KMS-11 (cell line): ENCODE measurements at regions not wholly inside any gene's neighbourhood (a gene's known extent, or its start where the extent isn't known, plus 50 kb on each side); places are given as distances from the start of the nearest gene placed in this dataset.

Experiments
- H2AFZ ChIP-seq: fragments of 200-600 bp; sonication (generic); 2 replicates; pipeline ENCODE4 v1.6.1; 2016; ENCODE audit warnings: antibody characterized with exemption, mixed run types, low read depth
- H3K27ac ChIP-seq: fragments of 200-600 bp; sonication (generic); 2 replicates; pipeline ENCODE4 v1.6.1; 2016; ENCODE audit warnings: mild to moderate bottlenecking, mixed run types
- H3K27me3 ChIP-seq: fragments of 200-600 bp; sonication (generic); 2 replicates; pipeline ENCODE4 v1.6.1; 2017; ENCODE audit warnings: mild to moderate bottlenecking, low read depth, mixed run types, moderate library complexity; ENCODE audit not compliant: insufficient read depth
- H3K36me3 ChIP-seq: fragments of 200-600 bp; sonication (generic); 2 replicates; pipeline ENCODE4 v1.6.1; 2017; ENCODE audit warnings: mild to moderate bottlenecking, mixed run types; ENCODE audit not compliant: insufficient read depth
- H3K4me1 ChIP-seq: fragments of 200-600 bp; sonication (generic); 2 replicates; pipeline ENCODE4 v1.6.1; 2016; ENCODE audit warnings: mild to moderate bottlenecking, low read depth, mixed run types; ENCODE audit not compliant: poor library complexity, severe bottlenecking
- H3K4me2 ChIP-seq: fragments of 200-600 bp; sonication (generic); 2 replicates; pipeline ENCODE4 v1.7.0; 2016; ENCODE audit warnings: mild to moderate bottlenecking, mixed run types
- H3K4me3 ChIP-seq: fragments of 200-600 bp; sonication (generic); IDR thresholded peaks from 2 replicates; pipeline ENCODE4 v1.6.1; 2017; ENCODE audit warnings: low read depth, low read length, mixed read lengths; ENCODE audit not compliant: insufficient read depth
- H3K79me2 ChIP-seq: fragments of 200-600 bp; sonication (generic); 2 replicates; pipeline ENCODE4 v1.6.1; 2016; ENCODE audit warnings: low read depth, mixed run types; ENCODE audit not compliant: insufficient read depth
- H3K9ac ChIP-seq: fragments of 200-600 bp; sonication (generic); 2 replicates; pipeline ENCODE4 v1.6.1; 2016; ENCODE audit warnings: mild to moderate bottlenecking, mixed run types
- H4K20me1 ChIP-seq: fragments of 200-600 bp; sonication (generic); 2 replicates; pipeline ENCODE4 v1.6.1; 2016; ENCODE audit warnings: mild to moderate bottlenecking, mixed run types; ENCODE audit not compliant: insufficient read depth
- TF ChIP-seq, protein P1 (sequence below): fragments of 200-600 bp; sonication (generic); conservative IDR thresholded peaks from 2 replicates; pipeline ENCODE4 v1.6.1; 2017; ENCODE audit warnings: low read depth, mild to moderate bottlenecking, antibody characterized with exemption, low read length, moderate library complexity, mixed read lengths

DNA sequence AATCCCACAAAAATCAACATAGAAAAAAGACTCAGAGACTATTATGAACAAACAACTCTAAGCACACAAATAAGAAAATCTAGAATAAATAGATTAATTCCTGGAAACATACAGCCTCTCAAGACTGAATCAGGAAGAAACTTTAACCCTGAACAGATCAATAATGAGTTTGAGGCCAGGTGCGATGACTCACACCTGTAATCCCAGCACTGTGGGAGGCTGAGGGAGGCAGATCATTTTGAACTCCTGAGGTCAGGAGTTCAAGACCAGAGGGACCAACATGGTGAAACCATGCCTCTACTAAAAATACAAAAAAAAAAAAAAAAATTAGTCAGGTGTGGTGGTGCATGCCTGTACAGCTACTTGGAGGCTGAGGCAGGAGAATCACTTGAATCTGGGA, 499.5 kb upstream of the LUZP2 start:
- Histone ChIP-seq H3K27me3 (no peaks in the 10 kb centered on the region), H3K36me3 (no peaks in the 10 kb centered on the region), H3K79me2 (no peaks in the 10 kb centered on the region), H4K20me1 (no peaks in the 10 kb centered on the region), H3K27ac (no peak overlapping the region), H3K4me1 (no peaks in the 10 kb centered on the region), H2AFZ (no peak overlapping the region), H3K4me2 (no peak overlapping the region), H3K9ac (no peak overlapping the region), H3K4me3 (no peak overlapping the region)
- TF ChIP-seq, protein P1, sequence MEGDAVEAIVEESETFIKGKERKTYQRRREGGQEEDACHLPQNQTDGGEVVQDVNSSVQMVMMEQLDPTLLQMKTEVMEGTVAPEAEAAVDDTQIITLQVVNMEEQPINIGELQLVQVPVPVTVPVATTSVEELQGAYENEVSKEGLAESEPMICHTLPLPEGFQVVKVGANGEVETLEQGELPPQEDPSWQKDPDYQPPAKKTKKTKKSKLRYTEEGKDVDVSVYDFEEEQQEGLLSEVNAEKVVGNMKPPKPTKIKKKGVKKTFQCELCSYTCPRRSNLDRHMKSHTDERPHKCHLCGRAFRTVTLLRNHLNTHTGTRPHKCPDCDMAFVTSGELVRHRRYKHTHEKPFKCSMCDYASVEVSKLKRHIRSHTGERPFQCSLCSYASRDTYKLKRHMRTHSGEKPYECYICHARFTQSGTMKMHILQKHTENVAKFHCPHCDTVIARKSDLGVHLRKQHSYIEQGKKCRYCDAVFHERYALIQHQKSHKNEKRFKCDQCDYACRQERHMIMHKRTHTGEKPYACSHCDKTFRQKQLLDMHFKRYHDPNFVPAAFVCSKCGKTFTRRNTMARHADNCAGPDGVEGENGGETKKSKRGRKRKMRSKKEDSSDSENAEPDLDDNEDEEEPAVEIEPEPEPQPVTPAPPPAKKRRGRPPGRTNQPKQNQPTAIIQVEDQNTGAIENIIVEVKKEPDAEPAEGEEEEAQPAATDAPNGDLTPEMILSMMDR = no peak

DNA sequence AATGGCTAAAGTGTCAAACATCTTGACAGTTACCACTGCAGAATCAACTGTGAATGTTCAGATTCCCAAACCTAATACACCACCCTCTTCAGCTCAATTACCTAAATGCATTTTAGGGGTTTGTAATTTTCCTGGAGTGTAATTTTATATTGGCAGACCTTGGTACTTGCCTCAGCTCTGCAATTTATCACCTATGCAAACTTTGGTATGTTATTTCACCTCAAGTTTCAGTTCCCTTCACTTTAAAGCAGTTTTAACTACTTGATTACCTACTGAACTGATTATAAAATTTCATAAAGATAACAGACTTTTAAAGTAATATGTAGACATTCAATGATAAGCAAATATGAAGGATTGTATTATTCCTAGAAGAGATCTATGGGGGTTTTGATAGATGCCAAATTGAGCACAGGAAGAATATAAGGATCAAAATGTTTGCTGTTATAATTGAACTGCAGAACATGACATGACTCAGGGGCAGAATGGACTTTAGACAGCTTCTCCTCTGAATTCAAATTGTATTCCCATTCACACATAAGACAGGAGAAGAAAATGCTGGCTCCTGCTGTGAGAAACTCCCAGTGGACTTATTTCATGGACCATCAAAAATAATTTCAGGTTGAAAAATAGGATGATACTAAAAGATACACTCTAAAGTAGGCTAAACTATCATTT, 491.5 kb upstream of the LUZP2 start:
- H3K27ac ChIP-seq = no peak overlapping the region
- no peaks in the 10 kb centered on the region for H3K36me3 ChIP-seq
- TF ChIP-seq, protein P1 = no peak
- H2AFZ ChIP-seq = no peak overlapping the region
- no peaks in the 10 kb centered on the region for H3K4me1 ChIP-seq
- H4K20me1 ChIP-seq = no peaks in the 10 kb centered on the region
- H3K4me3 ChIP-seq = no peak overlapping the region
- H3K4me2 ChIP-seq = no peak overlapping the region
- H3K79me2 ChIP-seq = no peaks in the 10 kb centered on the region
- no peak overlapping the region for H3K9ac ChIP-seq
- no peaks in the 10 kb centered on the region for H3K27me3 ChIP-seq

- no peak overlapping the region for H2AFZ ChIP-seq
- H3K79me2 ChIP-seq = no peaks in the 10 kb centered on the region
- TF ChIP-seq, protein P1 = no peak
- H3K9ac ChIP-seq = no peak overlapping the region
- H3K4me2 ChIP-seq = no peak overlapping the region
- H3K27ac ChIP-seq = no peak overlapping the region
- no peak overlapping the region for H3K4me3 ChIP-seq
- no peaks in the 10 kb centered on the region for H4K20me1 ChIP-seq
- H3K27me3 ChIP-seq = no peaks in the 10 kb centered on the region
- no peaks in the 10 kb centered on the region for H3K4me1 ChIP-seq
- H3K36me3 ChIP-seq = no peaks in the 10 kb centered on the region
These were observed 453.0 kb upstream of the LUZP2 start for GRCh38 chr11:24043842-24044241.

DNA sequence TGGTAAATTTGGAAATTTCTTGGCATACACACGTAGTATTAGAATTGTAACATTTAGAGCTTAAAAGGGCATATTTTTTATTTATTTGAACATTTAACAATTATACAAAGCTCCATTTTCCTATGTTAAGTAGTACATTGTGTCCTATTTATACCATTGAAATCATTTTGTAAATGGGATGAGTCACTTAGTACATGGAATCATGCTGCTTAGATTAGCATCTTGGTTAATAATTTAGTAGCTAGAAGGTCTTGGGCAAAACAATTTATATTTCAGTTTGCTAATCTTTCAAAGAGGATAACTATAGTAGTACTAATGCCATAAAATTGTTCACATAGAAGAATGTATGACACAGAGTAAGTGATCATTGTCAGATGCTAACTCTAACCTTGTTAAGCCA, 450.1 kb upstream of the LUZP2 start:
- Histone ChIP-seq H3K4me2 (no peak overlapping the region), H3K27ac (no peak overlapping the region), H3K4me1 (no peaks in the 10 kb centered on the region), H3K79me2 (no peaks in the 10 kb centered on the region), H3K4me3 (no peak overlapping the region), H3K27me3 (no peaks in the 10 kb centered on the region), H2AFZ (no peak overlapping the region), H3K36me3 (no peaks in the 10 kb centered on the region), H3K9ac (no peak overlapping the region), H4K20me1 (no peaks in the 10 kb centered on the region)
- TF ChIP-seq, protein P1 = no peak
